SHP77 (cell line): ENCODE measurements at regions not wholly inside any gene's neighbourhood (a gene's known extent, or its start where the extent isn't known, plus 50 kb on each side); places are given as distances from the start of the nearest gene placed in this dataset.
"Not testable (repeated sequence)": the region's sequence is repeated elsewhere in the genome, so short reads cannot be mapped to it uniquely, and the experiment has no call there.

ENCODE experiments used
- DNase-seq, 2 experiments: peaks; one replicate each; lab custom pipeline; 2025; lab: John Stamatoyannopoulos, UW

DNA sequence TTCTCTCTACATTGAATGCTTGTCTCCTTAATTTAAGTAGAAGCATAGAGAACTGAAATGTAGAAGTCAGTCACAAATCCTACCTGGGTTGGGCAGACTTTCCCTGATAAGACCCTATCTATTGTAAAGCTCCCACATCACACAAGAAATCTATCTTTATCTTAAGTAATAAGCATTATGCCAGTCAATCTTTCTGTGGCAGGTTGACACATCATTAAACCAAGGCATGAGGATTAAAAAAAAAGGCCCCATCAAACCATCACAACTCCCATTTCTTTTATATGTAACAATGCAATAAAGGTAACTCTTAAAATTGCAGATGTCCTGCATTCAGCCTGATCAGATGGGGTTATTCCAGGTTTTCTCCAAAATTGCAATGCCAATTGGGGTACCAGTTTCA lies 311.8 kb downstream of the TOX3 start:
- no peak for DNase-seq

DNA sequence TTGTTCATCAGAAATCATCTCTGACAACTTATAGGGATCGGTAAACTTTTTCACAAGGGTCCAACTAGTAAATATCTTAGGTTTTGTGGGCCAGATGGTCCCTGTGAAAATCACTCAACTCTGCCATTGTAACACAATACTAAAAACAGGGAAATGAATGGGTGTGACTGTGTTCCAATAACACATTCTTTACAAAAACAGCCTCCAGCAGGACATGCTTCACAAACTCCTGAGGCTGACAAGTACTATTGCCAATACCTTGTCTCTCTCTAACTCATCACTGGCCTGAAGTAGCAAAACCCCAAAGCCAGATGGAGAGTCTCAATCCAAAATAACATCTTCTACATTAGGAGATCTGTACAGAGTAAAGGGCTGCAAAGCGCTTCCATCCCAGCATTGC lies 312.3 kb downstream of the TOX3 start:
- DNase-seq = no peak

DNA sequence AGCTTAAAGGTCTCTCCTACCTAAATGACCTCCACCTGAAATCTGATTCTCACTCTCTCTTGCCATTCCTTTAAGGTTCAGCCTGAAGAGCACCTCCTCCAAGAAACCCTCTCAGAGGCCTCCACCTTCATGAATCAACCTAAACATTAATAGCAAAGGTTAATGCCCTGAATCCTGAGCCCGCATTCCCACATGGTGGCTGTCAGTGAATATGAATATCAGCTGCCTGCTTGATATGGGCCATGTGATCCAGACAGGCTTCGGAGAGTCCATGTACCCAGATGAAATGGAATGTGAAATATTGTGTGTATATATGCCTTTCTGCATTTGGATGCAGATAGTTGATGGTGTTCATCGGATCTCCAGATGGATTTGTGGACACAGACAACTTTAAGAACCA lies 317.5 kb downstream of the TOX3 start:
- no peak for DNase-seq

DNA sequence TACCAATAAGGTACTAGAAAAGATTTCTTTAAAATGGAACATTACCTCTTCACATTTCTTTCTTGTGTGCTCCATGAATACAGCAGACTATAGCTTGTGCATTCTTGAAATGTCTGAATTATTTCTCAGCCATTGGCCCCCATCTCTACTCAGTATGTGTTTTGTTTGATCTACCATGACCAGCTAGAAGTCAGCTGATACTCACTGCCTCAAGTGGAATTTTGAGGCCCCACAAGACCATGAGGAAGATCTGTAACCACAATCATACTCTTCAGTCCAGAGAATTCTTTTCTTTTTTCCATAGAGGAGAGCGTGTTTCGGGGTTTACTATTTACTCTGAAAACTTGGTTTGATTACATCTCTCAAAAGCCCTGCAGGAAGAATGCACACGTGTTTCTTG lies 319.1 kb downstream of the TOX3 start:
- no peak for DNase-seq

DNA sequence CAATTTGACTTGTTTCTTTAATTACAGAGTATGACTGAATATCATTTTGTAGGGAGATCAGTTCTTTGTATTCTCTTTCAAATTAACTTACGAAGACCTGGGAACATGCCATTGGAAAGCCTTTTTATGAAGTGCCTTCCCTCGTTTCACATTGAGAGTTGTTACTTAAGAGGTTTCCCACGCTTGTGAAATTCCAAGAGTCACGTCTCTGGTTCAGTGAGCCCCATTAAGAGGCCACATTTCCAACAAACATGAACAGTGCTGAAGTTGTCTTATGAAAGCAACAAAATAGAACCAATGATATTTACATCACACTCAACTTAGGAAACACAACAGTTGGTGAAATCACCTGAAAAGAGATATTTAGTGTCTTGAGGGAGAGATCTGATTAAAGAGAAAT lies 334.1 kb downstream of the TOX3 start:
- DNase-seq = no peak

DNA sequence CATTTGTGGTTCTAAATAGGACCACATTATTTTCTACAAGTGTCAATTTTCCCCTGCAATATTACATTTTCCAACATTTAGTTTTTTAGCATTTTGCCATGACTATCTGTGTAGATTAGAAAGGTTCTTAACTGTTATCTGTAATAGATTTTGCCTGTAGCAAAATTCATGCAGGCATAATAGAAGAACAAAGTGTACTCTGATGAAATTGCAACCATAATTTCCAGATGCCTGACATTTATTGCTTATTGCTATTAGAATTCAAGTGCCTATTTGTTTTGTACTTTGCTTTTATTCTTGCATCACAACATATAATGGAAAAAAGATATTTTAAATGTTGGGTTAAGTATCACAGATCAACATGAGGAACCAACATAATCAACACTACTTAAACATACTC lies 337.7 kb downstream of the TOX3 start:
- no peak for DNase-seq

DNA sequence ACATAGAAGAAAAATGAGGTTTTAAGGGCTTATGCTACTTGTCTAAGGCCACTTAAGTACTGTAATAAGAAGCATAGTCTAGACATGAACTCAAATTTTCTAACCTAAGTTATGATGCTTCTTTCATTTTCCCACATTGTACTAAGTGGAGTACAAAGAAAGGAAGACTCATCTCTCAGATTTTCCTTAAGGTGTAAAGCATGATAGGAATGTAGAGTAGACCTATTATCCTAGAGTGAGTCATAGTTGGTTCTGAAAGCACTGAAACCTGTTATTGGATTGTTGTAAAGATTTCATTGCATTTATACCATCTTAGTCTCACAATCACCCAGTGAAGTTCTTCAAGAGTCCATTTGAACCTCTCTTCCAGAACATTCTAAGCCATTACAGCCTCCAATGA lies 343.8 kb downstream of the TOX3 start:
- no peak for DNase-seq

DNA sequence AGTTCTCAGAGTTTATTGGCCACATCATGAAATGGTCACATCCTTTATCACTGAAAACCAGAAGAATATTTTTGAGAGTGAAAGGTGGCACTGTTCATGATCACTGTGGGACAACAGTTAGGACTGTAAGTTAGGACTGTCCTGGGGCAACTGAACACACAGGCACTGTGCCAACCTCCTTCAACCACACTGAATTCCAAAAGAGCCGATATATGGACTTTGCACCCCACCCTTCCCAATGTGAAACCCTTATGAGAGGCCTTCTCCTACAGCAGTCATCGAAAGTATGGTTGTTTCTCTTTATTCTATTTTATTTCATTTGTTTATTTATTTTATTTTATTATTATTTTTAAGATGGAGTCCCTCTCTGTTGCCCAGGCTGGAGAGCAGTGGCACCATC lies 353.5 kb downstream of the TOX3 start:
- no peak for DNase-seq

DNA sequence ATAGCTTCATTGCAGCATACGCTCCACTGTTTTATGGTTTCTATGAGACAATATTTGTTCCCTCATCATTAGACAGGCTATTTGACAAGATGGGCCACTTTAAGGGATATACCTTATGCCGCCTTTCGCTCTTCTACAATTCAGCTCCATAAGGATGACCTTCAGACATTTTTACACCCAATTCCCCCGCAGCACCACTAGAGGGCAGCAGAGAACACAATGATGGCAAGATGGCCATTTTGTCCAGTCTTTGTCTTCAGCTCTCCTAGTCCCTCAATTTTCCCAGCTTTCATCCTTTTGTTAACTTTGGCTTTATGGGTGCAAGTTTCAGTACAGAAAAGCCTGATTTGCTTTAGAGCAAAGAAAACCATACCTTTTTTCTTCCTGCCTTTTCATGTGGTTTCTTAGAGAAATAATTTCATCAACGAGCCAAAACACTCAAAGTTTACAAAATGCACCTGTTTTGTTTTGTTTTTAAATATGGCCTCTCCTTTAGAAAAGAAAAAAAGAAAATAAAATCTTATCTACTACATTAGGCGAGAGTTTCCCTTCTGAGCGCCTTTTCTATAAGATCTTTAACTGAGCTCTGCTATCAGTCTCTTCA lies 355.3 kb downstream of the TOX3 start:
- peak; percentile 65 to 71 for DNase-seq

DNA sequence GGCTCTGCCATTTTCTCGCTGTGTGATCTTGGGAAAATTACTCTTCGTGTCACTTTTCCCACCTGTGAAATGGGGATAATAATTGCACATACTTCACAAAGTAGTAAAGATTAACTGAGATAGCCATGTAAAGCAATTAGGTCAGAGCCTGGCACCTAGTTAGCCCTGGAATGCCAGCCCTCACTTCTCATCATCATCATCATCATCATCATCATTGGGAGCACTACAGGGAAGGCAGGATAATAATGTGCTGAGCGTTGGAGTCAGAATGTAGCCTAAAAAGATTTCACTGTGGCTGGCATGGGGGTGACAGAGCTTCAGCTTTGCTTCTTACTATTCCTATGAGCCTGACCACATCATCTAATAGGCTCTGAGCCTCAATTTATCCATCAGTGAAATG lies 362.6 kb downstream of the TOX3 start:
- DNase-seq = no peak

DNA sequence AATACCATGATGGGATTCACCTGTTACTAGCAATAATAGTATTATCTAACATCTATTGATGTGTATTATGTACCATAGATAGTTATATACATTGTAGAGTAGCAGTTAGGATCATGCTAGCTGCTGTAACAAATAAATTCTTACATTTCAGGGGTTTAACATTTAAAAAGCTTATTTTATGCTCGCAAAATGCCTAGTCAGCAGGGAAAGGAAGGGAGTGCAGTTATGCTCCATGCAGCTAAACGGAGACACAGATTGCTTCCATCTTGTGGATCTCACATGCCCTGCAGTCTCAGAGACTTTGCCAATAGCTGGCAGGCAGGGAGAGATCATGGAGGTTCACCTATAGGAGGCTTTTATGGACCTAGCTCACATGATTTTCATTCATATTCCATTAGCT lies 364.1 kb downstream of the TOX3 start:
- DNase-seq = no peak

DNA sequence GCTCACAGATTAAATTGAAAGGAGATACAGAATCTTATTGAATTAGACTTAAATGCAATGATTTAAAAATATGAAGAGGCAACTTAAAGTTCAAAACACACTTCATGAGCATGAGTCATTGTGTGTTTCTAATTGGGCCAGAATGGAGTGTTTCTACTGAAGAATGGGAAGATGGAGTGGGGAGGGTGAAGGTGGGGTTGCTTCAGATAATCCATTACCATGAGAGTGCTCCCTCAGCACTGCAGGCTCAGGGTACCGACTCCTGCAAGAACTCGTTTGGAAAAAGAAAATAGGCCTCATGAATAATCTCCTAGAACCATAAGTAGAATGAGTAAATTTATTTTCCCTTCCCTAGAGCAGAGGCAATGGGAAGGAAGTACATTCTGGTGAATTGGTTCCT lies 372.8 kb downstream of the TOX3 start:
- DNase-seq = no peak

DNA sequence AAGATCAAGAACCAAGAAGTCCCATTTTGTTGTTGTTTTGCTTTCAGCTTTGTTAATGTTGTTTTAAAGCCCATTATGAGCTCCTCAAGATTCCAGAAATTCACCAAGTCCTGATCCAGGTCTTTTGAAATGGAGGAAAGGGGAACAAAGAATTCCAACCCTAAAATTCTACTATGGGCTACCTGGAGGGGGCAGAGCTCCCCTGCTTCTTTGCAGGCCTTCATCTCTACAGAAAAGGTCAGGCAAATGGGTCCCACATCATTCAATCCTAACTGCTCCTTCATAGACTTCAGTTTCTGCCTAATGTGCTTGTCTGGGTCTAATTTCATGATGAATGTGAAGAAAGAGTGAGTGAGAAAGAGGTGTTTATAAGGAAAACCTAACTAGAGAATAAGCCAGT lies 375.5 kb downstream of the TOX3 start:
- DNase-seq = no peak

DNA sequence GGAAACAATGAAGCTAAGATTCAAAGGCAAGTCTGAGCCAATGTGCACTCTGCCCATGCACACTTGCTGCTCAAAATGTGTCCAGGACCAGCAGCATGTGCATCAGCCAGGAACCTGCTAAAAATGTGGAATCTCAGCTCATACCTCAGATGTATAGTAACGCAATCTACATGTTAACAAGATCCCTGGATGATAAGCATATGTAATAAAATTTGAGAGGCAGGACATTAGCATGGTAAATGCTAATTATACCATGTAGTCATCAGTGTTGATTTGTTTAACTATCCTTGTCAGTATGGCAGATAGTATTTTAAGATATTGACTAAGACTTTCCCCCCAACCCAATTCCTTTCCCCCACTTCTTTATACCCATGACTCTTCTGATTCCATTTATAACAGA lies 379.6 kb downstream of the TOX3 start:
- no peak for DNase-seq

DNA sequence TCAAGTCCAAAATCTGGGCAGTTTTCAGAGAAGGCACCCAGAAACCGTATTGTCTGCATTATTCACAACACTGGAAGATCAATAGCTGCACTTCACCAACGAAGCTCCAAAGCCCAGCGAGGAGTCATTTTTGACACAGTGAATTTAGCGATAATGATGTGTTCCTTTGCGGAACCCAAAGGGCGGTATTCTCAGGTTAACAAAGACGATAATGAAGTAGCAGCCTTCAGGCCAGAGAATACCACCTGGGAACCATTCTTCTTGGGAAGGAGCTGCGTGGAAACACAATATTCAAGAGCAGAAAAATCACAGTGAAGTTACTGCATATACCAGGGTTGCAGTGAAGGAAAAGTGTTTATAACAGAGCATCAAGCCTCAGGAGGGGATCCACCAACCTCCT lies 381.0 kb downstream of the TOX3 start:
- no peak for DNase-seq

DNA sequence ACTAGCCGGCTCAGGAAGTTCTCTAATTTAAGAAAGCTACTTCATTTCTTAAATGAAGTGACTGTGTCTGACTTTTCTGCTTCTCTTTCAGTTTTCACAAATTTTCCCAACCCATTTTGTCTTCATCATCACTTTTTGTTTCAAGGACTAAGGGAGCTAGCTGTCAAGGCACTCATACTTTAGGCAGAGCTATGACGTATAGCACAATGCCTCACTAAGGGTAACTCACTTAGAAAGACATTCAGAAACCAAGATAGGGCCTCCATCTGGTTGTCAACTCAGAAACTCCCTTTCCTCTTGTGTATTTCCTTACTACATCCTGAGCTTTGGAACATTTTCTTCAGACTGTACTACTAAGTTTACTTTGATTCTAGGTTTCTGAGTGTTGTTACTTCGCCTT lies 397.9 kb downstream of the TOX3 start:
- no peak for DNase-seq

DNA sequence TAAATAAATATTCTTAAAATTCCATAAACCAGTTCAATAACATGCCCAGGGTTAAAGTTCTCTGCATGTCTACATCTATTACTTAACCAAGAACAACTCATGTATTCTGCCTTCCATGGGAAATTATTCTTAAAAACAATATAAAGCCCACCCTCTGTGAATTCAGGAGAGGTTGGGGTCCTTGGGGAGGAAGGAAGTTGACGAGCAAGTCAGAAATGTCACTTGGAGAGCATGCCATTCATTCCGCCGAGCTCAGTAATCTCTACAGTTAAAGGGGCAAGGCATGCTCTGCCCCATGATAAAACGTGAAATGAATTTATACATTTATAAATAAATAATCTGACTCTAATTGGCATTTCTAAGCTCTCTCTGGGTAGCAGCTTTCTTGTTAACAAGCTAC lies 405.1 kb downstream of the TOX3 start:
- DNase-seq = no peak

DNA sequence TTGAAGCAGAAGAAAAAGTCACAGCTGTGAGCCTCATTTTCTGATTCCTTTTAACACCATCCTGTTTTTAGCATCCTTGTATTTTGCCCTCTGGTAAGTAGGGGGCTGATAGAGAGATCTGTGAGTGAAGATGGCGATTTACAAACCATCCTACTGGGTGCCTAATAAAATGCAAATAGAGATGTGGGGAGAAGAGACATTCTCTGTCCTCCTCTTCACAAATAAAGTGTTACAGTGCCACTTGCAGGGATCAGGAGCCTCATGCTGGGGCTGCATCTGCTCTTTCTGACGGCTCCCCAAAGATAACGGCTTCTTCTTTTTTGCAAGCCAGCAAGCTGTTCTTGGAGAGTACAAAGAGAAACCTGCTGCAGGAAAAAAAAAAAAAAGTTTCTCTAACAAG lies 418.6 kb downstream of the TOX3 start:
- no peak for DNase-seq

DNA sequence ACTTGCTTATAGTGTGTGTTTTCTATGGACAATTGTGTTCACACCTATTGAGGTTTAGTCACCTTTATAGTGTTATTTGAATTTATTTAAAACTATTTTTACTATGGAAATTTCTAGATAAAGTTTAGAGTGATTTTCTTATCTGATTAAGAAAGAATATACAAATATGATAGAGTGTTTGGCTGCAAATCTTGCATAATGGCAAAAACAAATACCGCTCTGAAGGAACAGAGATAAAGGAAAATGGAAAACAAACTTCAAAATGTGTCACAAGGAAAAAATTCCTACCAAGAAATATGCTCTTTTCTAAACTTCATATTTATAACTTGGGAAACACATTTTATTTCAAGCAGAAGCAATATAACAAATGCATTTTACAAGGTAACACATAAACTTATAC lies 423.1 kb downstream of the TOX3 start:
- DNase-seq = no peak

DNA sequence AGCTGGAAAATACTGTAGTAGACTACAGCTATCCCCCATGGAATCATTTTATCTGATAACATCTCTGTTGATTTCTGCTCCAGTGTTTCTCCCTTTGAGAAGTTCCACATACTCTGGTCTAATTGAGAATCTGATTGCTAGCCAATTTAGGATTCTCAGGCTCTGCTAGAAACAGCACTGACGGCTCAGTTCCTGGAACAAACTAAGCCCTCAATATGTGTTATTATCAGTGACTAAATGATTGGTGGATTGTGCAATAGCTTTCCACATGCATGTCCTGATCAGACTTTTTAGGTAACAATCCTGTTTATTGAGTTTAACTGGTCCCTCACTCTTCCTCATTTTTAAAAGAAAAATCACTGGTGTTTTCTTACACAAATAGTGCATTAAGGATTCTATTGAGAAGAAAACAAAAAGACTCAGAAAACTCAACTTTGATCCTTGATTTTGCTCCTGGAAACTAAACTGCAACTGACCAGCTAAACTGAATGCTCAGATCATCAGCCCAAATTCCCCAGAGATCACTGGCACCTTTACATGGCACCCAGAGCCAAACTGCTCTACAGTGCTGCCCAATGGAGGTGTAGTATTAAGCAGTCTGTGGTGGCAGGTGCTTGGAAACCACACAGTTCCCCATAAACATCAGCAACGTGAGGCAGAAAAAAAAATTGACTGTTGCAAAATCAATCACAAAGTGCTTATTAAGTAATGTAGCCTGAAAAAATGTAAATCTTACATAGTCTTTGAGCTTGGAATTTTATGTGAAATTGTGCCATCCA lies 423.7 kb downstream of the TOX3 start:
- no peak for DNase-seq

DNA sequence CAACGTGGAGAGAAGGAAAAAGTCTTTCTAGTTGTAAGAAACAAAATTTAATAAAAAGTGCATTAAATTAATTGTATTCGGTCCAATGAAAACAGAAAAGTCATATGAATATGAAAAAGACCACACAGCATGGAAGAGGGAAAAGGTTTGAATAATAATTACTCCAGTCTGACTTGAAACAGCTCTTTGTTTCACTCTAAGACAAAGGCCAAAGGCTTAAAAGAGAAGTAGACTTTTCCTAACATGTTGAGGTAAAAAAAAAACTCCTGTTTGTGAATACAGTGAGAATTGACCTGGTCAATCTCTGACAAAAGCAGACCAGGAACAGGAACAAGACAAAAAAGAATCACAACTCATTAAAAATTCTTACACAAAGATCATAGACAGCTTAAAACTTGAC lies 429.8 kb downstream of the TOX3 start:
- no peak for DNase-seq

DNA sequence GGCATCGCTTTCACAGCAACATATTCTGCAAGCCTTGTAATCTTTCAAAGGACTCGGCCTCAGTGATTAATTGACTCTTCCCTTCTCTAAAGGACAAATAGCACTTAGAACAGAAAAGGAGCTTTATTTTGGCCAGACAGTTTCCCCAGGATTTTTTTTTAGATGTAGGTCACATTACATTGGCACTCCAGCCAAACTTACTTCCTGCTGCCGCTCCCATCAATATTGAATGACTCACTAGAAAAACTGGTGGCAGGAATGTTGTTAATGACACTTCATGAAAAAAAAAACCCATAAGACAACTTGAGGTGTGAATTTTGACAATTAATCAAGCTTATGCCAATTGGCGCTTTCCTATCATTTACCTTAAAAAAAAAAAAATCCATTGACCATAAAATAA lies 432.6 kb downstream of the TOX3 start:
- DNase-seq = no peak

DNA sequence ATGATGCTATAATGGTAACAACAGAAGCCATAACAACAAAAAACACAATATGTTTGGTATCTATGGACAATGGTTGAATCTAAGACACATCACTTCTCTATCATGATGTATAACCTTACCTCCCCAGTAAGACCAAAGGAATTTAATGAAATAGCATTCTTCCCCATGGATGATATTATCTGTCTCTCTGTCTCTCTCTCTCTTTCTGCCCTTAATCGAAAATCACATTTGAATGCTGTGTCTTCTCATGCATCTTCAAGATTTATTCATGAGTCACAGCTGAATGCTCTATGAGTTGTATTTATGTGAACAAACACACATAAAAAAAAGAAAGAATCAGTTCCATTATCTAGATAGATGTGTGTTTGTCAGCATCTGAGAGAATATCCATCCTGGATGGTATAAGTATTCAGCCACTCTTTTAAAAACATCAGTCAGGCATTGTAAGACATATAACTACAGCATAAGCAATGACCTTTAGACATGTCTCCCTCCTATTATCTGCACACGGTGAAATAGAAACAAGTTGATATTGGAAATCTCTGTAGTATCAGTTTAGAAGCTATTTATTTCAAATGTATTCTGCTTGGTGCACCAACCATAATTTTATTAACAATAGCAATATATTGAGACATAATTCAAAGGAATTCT lies 433.3 kb downstream of the TOX3 start:
- no peak for DNase-seq

DNA sequence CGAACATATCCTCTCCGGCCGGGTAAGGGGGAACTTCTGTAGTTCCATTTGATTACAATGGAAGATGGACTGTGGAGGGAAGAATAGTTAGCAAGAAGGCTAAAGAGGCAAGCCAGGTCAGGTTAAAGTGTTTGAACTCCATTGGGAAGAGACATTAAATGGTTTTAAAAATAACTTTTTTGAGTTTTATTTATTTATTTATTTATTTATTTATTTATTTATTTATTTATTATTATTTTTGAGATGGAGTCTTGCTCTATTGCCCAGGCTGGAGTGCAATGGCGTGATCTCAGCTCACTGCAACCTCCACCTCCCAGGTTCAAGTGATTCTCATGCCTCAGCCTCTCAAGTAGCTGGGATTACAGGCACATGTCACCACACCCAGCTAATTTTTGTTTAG lies 441.9 kb downstream of the TOX3 start:
- not testable (repeated sequence) for DNase-seq
